ENCODE measurements at regions not wholly inside any gene's neighbourhood (a gene's known extent, or its start where the extent isn't known, plus 50 kb on each side); places are given as distances from the start of the nearest gene placed in this dataset.

- H3K9me3 ChIP-seq: no peaks in the 10 kb centered on the region
- H3K36me3 ChIP-seq: no peaks in the 10 kb centered on the region
- no peaks in the 10 kb centered on the region for H3K4me1 ChIP-seq
- TF ChIP-seq POLR2A (IDR thresholded peaks at IDR 0.05): no peak
- TF ChIP-seq CTCF (IDR thresholded peaks at IDR 0.05): no peak
- H3K27me3 ChIP-seq: no peaks in the 10 kb centered on the region
- no peak overlapping the region for H3K27ac ChIP-seq
- intact Hi-C loops (cut with DNase I; ENCODE audit: low total_unique reads): no loop called here
- DNase-seq: no peak
- H3K4me3 ChIP-seq: no peak overlapping the region
Measured at GRCh38 chr2:59905731-59906130, 647.7 kb downstream of the BCL11A start.

- H3K27ac ChIP-seq: no peak overlapping the region
- no peaks in the 10 kb centered on the region for H3K36me3 ChIP-seq
- H3K27me3 ChIP-seq: no peaks in the 10 kb centered on the region
- no peak for TF ChIP-seq POLR2A (IDR thresholded peaks at IDR 0.05)
- TF ChIP-seq CTCF (IDR thresholded peaks at IDR 0.05): no peak
- intact Hi-C loops (cut with DNase I; ENCODE audit: low total_unique reads): no loop called here
- no peak overlapping the region for H3K4me3 ChIP-seq
- no peak for DNase-seq
- no peaks in the 10 kb centered on the region for H3K9me3 ChIP-seq
- no peaks in the 10 kb centered on the region for H3K4me1 ChIP-seq
Measured at GRCh38 chr2:59903994-59904544, 649.4 kb downstream of the BCL11A start.

GRCh38 chr2:59900728-59901452 is 652.6 kb downstream of the BCL11A start:
- intact Hi-C loops (cut with DNase I; ENCODE audit: low total_unique reads): no loop called here
- H3K36me3 ChIP-seq: no peaks in the 10 kb centered on the region

GRCh38 chr2:59899692-59900091 is 653.8 kb downstream of the BCL11A start:
- no peak for DNase-seq
- Histone ChIP-seq H3K4me1 (no peaks in the 10 kb centered on the region), H3K9me3 (no peaks in the 10 kb centered on the region), H3K36me3 (no peaks in the 10 kb centered on the region), H3K27ac (no peak overlapping the region), H3K27me3 (no peaks in the 10 kb centered on the region), H3K4me3 (no peak overlapping the region)
- TF ChIP-seq POLR2A (IDR thresholded peaks at IDR 0.05): no peak
- TF ChIP-seq CTCF (IDR thresholded peaks at IDR 0.05): no peak
- intact Hi-C loops (cut with DNase I; ENCODE audit: low total_unique reads): no loop called here

More at GRCh38 chr2:59900728-59901452, 652.6 kb downstream of the BCL11A start:
- Histone ChIP-seq H3K9me3 (no peaks in the 10 kb centered on the region), H3K4me3 (no peak overlapping the region), H3K27me3 (no peaks in the 10 kb centered on the region), H3K4me1 (no peaks in the 10 kb centered on the region), H3K27ac (no peak overlapping the region)
- TF ChIP-seq CTCF (IDR thresholded peaks at IDR 0.05): no peak
- no peak for TF ChIP-seq POLR2A (IDR thresholded peaks at IDR 0.05)
- DNase-seq: no peak

- TF ChIP-seq POLR2A (IDR thresholded peaks at IDR 0.05): no peak
- no peak for TF ChIP-seq CTCF (IDR thresholded peaks at IDR 0.05)
- no peaks in the 10 kb centered on the region for H3K4me1 ChIP-seq
- H3K27me3 ChIP-seq: no peaks in the 10 kb centered on the region
- intact Hi-C loops (cut with DNase I; ENCODE audit: low total_unique reads): no loop called here
- DNase-seq: no peak
- H3K9me3 ChIP-seq: no peaks in the 10 kb centered on the region
- no peak overlapping the region for H3K4me3 ChIP-seq
- no peak overlapping the region for H3K27ac ChIP-seq
- H3K36me3 ChIP-seq: no peaks in the 10 kb centered on the region
Measured at GRCh38 chr2:59896499-59897245, 656.8 kb downstream of the BCL11A start.
